ENCODE measurements at regions not wholly inside any gene's neighbourhood (a gene's known extent, or its start where the extent isn't known, plus 50 kb on each side); places are given as distances from the start of the nearest gene placed in this dataset.

DNA sequence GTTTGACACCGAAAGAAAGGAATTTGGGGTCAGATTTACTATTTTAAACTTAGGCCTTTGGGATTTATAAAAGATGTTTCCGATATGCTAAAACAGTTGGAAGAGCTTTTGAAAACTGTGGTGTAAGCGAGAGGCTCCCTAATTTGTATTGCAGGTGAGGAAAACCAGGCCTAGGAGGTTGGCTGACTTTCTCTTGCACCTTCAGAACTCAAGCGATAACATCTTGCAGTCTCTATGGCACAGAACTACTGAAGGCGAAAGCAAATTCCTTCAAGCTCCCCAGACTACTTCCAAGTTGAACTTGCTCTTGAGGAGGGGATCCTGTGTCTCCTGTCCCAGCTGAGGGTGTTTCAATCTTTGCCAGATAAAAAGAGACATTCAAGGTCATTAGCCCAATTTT lies 685.7 kb downstream of the ADGRL2 start:
- no peaks in the 10 kb centered on the region for H4K20me1 ChIP-seq (ENCODE audit: control insufficient read depth, insufficient read depth)
- CTCF ChIA-PET = interaction anchor here (0.7 kb wide), 1 partner anchor 44 kb away, joined by 3 read pairs; no protein-coding TSS in a partner anchor
- no peak overlapping the region for H3K9ac ChIP-seq (ENCODE audit: control insufficient read depth, insufficient read depth, low read length)
- FAIRE-seq (no peak), ATAC-seq (no peak), DNase-seq (ENCODE audit: low read depth, low spot score) (no peak)
- intact Hi-C loops (cut with micrococcal nuclease; ENCODE audit: unreplicated experiment) (no loop called here), in situ Hi-C loops (cut with MboI) (no loop called here)
- H3K4me1 ChIP-seq (ENCODE audit: control insufficient read depth, insufficient read depth, low read length) = no peaks in the 10 kb centered on the region
- H3K79me2 ChIP-seq (ENCODE audit: control insufficient read depth, insufficient read depth, low read length) = no peaks in the 10 kb centered on the region
- no peak for TF ChIP-seq POLR2AphosphoS2 (IDR thresholded peaks at IDR 0.05; ENCODE audit: low read depth, low read length)
- no peak for TF ChIP-seq ZNF622 (IDR thresholded peaks at IDR 0.05)
- TF ChIP-seq MXI1 (IDR thresholded peaks at IDR 0.05; ENCODE audit: low read depth, low read length) = no peak
- TF ChIP-seq, protein P1, sequence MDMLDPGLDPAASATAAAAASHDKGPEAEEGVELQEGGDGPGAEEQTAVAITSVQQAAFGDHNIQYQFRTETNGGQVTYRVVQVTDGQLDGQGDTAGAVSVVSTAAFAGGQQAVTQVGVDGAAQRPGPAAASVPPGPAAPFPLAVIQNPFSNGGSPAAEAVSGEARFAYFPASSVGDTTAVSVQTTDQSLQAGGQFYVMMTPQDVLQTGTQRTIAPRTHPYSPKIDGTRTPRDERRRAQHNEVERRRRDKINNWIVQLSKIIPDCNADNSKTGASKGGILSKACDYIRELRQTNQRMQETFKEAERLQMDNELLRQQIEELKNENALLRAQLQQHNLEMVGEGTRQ (IDR thresholded peaks at IDR 0.05; ENCODE audit: borderline replicate concordance, low read depth, low read length) = no peak
- TF ChIP-seq, protein P2, sequence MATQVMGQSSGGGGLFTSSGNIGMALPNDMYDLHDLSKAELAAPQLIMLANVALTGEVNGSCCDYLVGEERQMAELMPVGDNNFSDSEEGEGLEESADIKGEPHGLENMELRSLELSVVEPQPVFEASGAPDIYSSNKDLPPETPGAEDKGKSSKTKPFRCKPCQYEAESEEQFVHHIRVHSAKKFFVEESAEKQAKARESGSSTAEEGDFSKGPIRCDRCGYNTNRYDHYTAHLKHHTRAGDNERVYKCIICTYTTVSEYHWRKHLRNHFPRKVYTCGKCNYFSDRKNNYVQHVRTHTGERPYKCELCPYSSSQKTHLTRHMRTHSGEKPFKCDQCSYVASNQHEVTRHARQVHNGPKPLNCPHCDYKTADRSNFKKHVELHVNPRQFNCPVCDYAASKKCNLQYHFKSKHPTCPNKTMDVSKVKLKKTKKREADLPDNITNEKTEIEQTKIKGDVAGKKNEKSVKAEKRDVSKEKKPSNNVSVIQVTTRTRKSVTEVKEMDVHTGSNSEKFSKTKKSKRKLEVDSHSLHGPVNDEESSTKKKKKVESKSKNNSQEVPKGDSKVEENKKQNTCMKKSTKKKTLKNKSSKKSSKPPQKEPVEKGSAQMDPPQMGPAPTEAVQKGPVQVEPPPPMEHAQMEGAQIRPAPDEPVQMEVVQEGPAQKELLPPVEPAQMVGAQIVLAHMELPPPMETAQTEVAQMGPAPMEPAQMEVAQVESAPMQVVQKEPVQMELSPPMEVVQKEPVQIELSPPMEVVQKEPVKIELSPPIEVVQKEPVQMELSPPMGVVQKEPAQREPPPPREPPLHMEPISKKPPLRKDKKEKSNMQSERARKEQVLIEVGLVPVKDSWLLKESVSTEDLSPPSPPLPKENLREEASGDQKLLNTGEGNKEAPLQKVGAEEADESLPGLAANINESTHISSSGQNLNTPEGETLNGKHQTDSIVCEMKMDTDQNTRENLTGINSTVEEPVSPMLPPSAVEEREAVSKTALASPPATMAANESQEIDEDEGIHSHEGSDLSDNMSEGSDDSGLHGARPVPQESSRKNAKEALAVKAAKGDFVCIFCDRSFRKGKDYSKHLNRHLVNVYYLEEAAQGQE (IDR thresholded peaks at IDR 0.05; ENCODE audit: low read depth, low read length) = no peak
- no peak for TF ChIP-seq USF1 (IDR thresholded peaks at IDR 0.05; ENCODE audit: borderline replicate concordance, extremely low read length, insufficient read depth, low read depth, low read length)
- no TSS peak for BruUV-seq (replicated peaks)
- H3K9me3 ChIP-seq (replicated peaks; ENCODE audit: control insufficient read depth, insufficient read depth, low read length) = no peaks in the 10 kb centered on the region
- H3K4me3 ChIP-seq = no peak overlapping the region
- whole genome bisulfite sequencing (ENCODE audit: insufficient coverage, insufficient replicate concordance, low lambda C conversion rate, missing lambda C conversion rate) = 36% methylated on average over 5 of the region's 5 CpGs
- H3K4me2 ChIP-seq (ENCODE audit: control insufficient read depth, insufficient read depth) = no peak overlapping the region
- no peak overlapping the region for H2AFZ ChIP-seq (ENCODE audit: control insufficient read depth, low read depth, low read length)
- H3K36me3 ChIP-seq (ENCODE audit: control insufficient read depth in 2 of 2, insufficient read depth in 2 of 2, low read length in 1 of 2) = no peaks in the 10 kb centered on the region
- POLR2A ChIA-PET = no interaction called here
- no peaks in the 10 kb centered on the region for H3K27me3 ChIP-seq (replicated peaks in 1 of 2; ENCODE audit: control insufficient read depth in 2 of 2, insufficient read depth in 2 of 2, low read length in 1 of 2)
- H3K27ac ChIP-seq (ENCODE audit: control insufficient read depth, insufficient read depth) = no peak overlapping the region
- SMC1A ChIA-PET (ENCODE audit: uncharacterized antibody, unreplicated experiment) = interaction anchor here (0.6 to 1.2 kb wide), 5 partner anchors 15 to 421 kb away, joined by 3 read pairs; no protein-coding TSS in a partner anchor
- RAD21 ChIA-PET (ENCODE audit: unreplicated experiment) = interaction anchor here (1.2 kb wide), 1 partner anchor 25 kb away, joined by 3 read pairs; no protein-coding TSS in a partner anchor
